Common myeloid progenitor, CD34-positive (primary cell): ENCODE measurements at regions not wholly inside any gene's neighbourhood (a gene's known extent, or its start where the extent isn't known, plus 50 kb on each side); places are given as distances from the start of the nearest gene placed in this dataset.

Experiments
- CTCF ChIA-PET: fragments of 350-600 bp; sonication (Branson Sonifier 250); formaldehyde crosslinking; loops from one replicate; lab custom pipeline; 2021; ENCODE audit warnings: antibody characterized with exemption; lab: Charles Lee
- POLR2A ChIA-PET: fragments of 350-600 bp; sonication (Branson Sonifier 250); formaldehyde crosslinking; loops from one replicate; lab custom pipeline; 2021; ENCODE audit warnings: antibody characterized with exemption; lab: Charles Lee
- DNase-seq, 3 donors: peaks; one replicate each; pipeline versions ENCODE4 v3.0.0 to v3.0.0-alpha.2; 2013
- H3K27ac ChIP-seq, 2 experiments: 1 replicate in 1 of 2; 2 replicates in 1 of 2; pipeline ENCODE4 v1.7.0; 2013; ENCODE audit warnings: inconsistent platforms in 2 of 2, low read length in 2 of 2, mild to moderate bottlenecking in 2 of 2, low read depth in 1 of 2, moderate library complexity in 1 of 2; ENCODE audit not compliant: severe bottlenecking in 2 of 2, insufficient read depth in 1 of 2, poor library complexity in 1 of 2
- H3K27me3 ChIP-seq, 5 experiments: replicated peaks in 2 of 5; 1 replicate in 3 of 5; 2 replicates in 2 of 5; pipeline versions ENCODE4 v1.6.1 to v1.7.0; 2013; ENCODE audit warnings: low read length in 4 of 5, mild to moderate bottlenecking in 2 of 5, moderate library complexity in 2 of 5, inconsistent platforms in 1 of 5; ENCODE audit not compliant: insufficient read depth in 5 of 5, control insufficient read depth in 4 of 5
- H3K36me3 ChIP-seq, 4 experiments: 1 replicate in 2 of 4; 2 replicates in 2 of 4; pipeline versions ENCODE4 v1.6.1 to v1.7.0; 2013; ENCODE audit warnings: low read length in 3 of 4, control low read depth in 1 of 4, mild to moderate bottlenecking in 1 of 4; ENCODE audit not compliant: control insufficient read depth in 4 of 4, insufficient read depth in 4 of 4
- H3K4me1 ChIP-seq, 4 experiments: 1 replicate in 3 of 4; 2 replicates in 1 of 4; pipeline versions ENCODE4 v1.6.1 to v1.7.1; 2013; ENCODE audit warnings: low read length in 3 of 4, mild to moderate bottlenecking in 3 of 4, control low read depth in 1 of 4, inconsistent platforms in 1 of 4, moderate library complexity in 1 of 4; ENCODE audit not compliant: control insufficient read depth in 4 of 4, insufficient read depth in 4 of 4; ENCODE audit errors: control extremely low read depth in 1 of 4
- H3K4me3 ChIP-seq, 7 experiments: 1 replicate in 4 of 7; 2 replicates in 3 of 7; pipeline versions ENCODE4 v1.5.1 to v1.7.0; 2013; ENCODE audit warnings: mild to moderate bottlenecking in 7 of 7, low read length in 6 of 7, moderate library complexity in 6 of 7, inconsistent platforms in 2 of 7, low read depth in 2 of 7, control low read depth in 1 of 7; ENCODE audit not compliant: insufficient read depth in 4 of 7, control insufficient read depth in 1 of 7; ENCODE audit errors: extremely low read depth in 1 of 7
- H3K9me3 ChIP-seq, 5 experiments: 1 replicate in 4 of 5; 2 replicates in 1 of 5; pipeline versions ENCODE4 v1.6.1 to v1.7.1; 2013; ENCODE audit warnings: low read length in 4 of 5, mild to moderate bottlenecking in 2 of 5, inconsistent platforms in 1 of 5, low read depth in 1 of 5, moderate library complexity in 1 of 5; ENCODE audit not compliant: control insufficient read depth in 4 of 5, insufficient read depth in 2 of 5; ENCODE audit errors: control extremely low read depth in 1 of 5
- WGBS: methylation state at CpG from one replicate; pipeline ENCODE4 v1.1.5; 2013; ENCODE audit not compliant: insufficient coverage; 5-methylcytosine and 5-hydroxymethylcytosine counted together

GRCh38 chr1:232327269-232327668 is 302.7 kb downstream of the SIPA1L2 start:
- no peaks in the 10 kb centered on the region for H3K27me3 ChIP-seq
- no peak for DNase-seq
- H3K4me3 ChIP-seq = no peak overlapping the region
- no peak overlapping the region for H3K27ac ChIP-seq
- peaks cover 0 to 3% (median 0%) of the 10 kb centered on the region in 5 experiments for H3K9me3 ChIP-seq
- no peaks in the 10 kb centered on the region for H3K4me1 ChIP-seq
- no peaks in the 10 kb centered on the region for H3K36me3 ChIP-seq
- CTCF ChIA-PET = no interaction called here
- POLR2A ChIA-PET = no interaction called here

GRCh38 chr1:232322162-232322734 is 307.7 kb downstream of the SIPA1L2 start:
- H3K4me1 ChIP-seq = no peaks in the 10 kb centered on the region
- no peaks in the 10 kb centered on the region for H3K27me3 ChIP-seq
- H3K9me3 ChIP-seq = peaks cover 0 to 2% (median 0%) of the 10 kb centered on the region in 5 experiments
- no peak overlapping the region for H3K27ac ChIP-seq
- CTCF ChIA-PET = no interaction called here
- H3K4me3 ChIP-seq = no peak overlapping the region
- H3K36me3 ChIP-seq = no peaks in the 10 kb centered on the region
- no peak for DNase-seq
- WGBS = 97% methylated on average over 4 of the region's 5 CpGs
- POLR2A ChIA-PET = no interaction called here

GRCh38 chr1:232319518-232320210 is 310.3 kb downstream of the SIPA1L2 start:
- DNase-seq = no peak
- H3K36me3 ChIP-seq = no peaks in the 10 kb centered on the region
- CTCF ChIA-PET = no interaction called here
- WGBS = 90% methylated on average over 2 of the region's 4 CpGs
- H3K27ac ChIP-seq = no peak overlapping the region
- H3K4me1 ChIP-seq = no peaks in the 10 kb centered on the region
- POLR2A ChIA-PET = no interaction called here
- H3K9me3 ChIP-seq = peaks cover 0 to 2% (median 0%) of the 10 kb centered on the region in 5 experiments
- H3K27me3 ChIP-seq = no peaks in the 10 kb centered on the region
- no peak overlapping the region for H3K4me3 ChIP-seq

GRCh38 chr1:232319072-232319471 is 310.9 kb downstream of the SIPA1L2 start:
- 88% methylated on average over 9 of the region's 10 CpGs for whole genome bisulfite sequencing
- no peak for DNase-seq

GRCh38 chr1:232318143-232318542 is 311.8 kb downstream of the SIPA1L2 start:
- no CpG with 5 or more reads among the region's 2 CpGs for WGBS
- Histone ChIP-seq H3K36me3 (no peaks in the 10 kb centered on the region), H3K27ac (no peak overlapping the region), H3K4me1 (no peaks in the 10 kb centered on the region), H3K4me3 (no peak overlapping the region), H3K9me3 (peaks cover 0 to 5% (median 0%) of the 10 kb centered on the region in 5 experiments), H3K27me3 (no peaks in the 10 kb centered on the region)
- ChIA-PET CTCF (no interaction called here), POLR2A (no interaction called here)
- DNase-seq = no peak

More at GRCh38 chr1:232319072-232319471, 310.9 kb downstream of the SIPA1L2 start:
- no peak overlapping the region for H3K27ac ChIP-seq
- CTCF ChIA-PET = no interaction called here
- H3K27me3 ChIP-seq = no peaks in the 10 kb centered on the region
- no peaks in the 10 kb centered on the region for H3K36me3 ChIP-seq
- H3K4me1 ChIP-seq = no peaks in the 10 kb centered on the region
- H3K4me3 ChIP-seq = no peak overlapping the region
- H3K9me3 ChIP-seq = peaks cover 0 to 2% (median 0%) of the 10 kb centered on the region in 5 experiments
- POLR2A ChIA-PET = no interaction called here

- ChIA-PET CTCF (no interaction called here), POLR2A (no interaction called here)
- H3K27me3 ChIP-seq = no peaks in the 10 kb centered on the region
- no peak for DNase-seq
- peaks cover 0 to 5% (median 0%) of the 10 kb centered on the region in 5 experiments for H3K9me3 ChIP-seq
- H3K36me3 ChIP-seq = no peaks in the 10 kb centered on the region
- H3K27ac ChIP-seq = no peak overlapping the region
- no peaks in the 10 kb centered on the region for H3K4me1 ChIP-seq
- no peak overlapping the region for H3K4me3 ChIP-seq
- WGBS = no CpG with 5 or more reads among the region's 1 CpG
Observed at GRCh38 chr1:232317350-232317749, 312.6 kb downstream of the SIPA1L2 start.

GRCh38 chr1:232316864-232317263 is 313.1 kb downstream of the SIPA1L2 start:
- no peak overlapping the region for H3K27ac ChIP-seq
- H3K4me1 ChIP-seq = no peaks in the 10 kb centered on the region
- H3K9me3 ChIP-seq = peaks cover 0 to 5% (median 0%) of the 10 kb centered on the region in 5 experiments
- ChIA-PET CTCF (no interaction called here), POLR2A (no interaction called here)
- H3K4me3 ChIP-seq = no peak overlapping the region
- H3K27me3 ChIP-seq = no peaks in the 10 kb centered on the region
- no peak for DNase-seq
- H3K36me3 ChIP-seq = no peaks in the 10 kb centered on the region
